ENCODE measurements at regions not wholly inside any gene's neighbourhood (a gene's known extent, or its start where the extent isn't known, plus 50 kb on each side); places are given as distances from the start of the nearest gene placed in this dataset.

- H2AFZ ChIP-seq (ENCODE audit: low read depth, low read length), result no peak overlapping the region
- H3K27me3 ChIP-seq (ENCODE audit: control insufficient read depth in 2 of 2, insufficient read depth in 2 of 2, low read length in 2 of 2), result no peaks in the 10 kb centered on the region
- H3K9me3 ChIP-seq (replicated peaks; ENCODE audit: control insufficient read depth, insufficient read depth, low read depth, low read length), result no peaks in the 10 kb centered on the region
- no peaks in the 10 kb centered on the region for H3K36me3 ChIP-seq (ENCODE audit: control insufficient read depth, insufficient read depth, low read length)
- in situ Hi-C loops (cut with MboI) (no loop called here), intact Hi-C loops (cut with micrococcal nuclease) (no loop called here)
- BruUV-seq (replicated peaks), result no TSS peak
- WGBS (ENCODE audit: insufficient coverage, low coverage, missing lambda C conversion rate), result 0% methylated on average over 1 of the region's 1 CpG
- no peaks in the 10 kb centered on the region for H3K4me1 ChIP-seq (replicated peaks in 1 of 2; ENCODE audit: control insufficient read depth in 2 of 2, insufficient read depth in 2 of 2, low read length in 2 of 2)
- no peaks in the 10 kb centered on the region for H4K20me1 ChIP-seq (replicated peaks; ENCODE audit: control insufficient read depth, insufficient read depth, low read length)
- no peak overlapping the region for H3K9ac ChIP-seq (ENCODE audit: insufficient read depth in 1 of 2, low read depth in 2 of 2, low read length in 2 of 2)
- ATAC-seq (no peak), FAIRE-seq (no peak), DNase-seq (ENCODE audit: extremely low read depth in 1 of 4, low spot score in 3 of 4) (no peak)
- CTCF ChIA-PET (ENCODE audit: low intra/inter-chr PET ratio), result no interaction called here
- POLR2A ChIA-PET, result no interaction called here
- H3K4me2 ChIP-seq (ENCODE audit: insufficient read depth, low read length), result no peak overlapping the region
- no peak overlapping the region for H3K27ac ChIP-seq (ENCODE audit: extremely low read depth, low read depth, low read length)
- H3K4me3 ChIP-seq, result no peak overlapping the region
- H3K9me1 ChIP-seq (ENCODE audit: control insufficient read depth, insufficient read depth, low read length), result no peaks in the 10 kb centered on the region
- no peaks in the 10 kb centered on the region for H3K79me2 ChIP-seq (ENCODE audit: control insufficient read depth, insufficient read depth, low read length)
- TF ChIP-seq SUPT5H (IDR thresholded peaks at IDR 0.05) (no peak), BHLHE40 (IDR thresholded peaks at IDR 0.05; ENCODE audit: low read length) (no peak), ZNF407 (IDR thresholded peaks at IDR 0.05; ENCODE audit: low read depth) (no peak), TAF1 (IDR thresholded peaks at IDR 0.05; ENCODE audit: control insufficient read depth, extremely low read depth, insufficient read depth, low read length, severe bottlenecking) (no peak), MYBL2 (IDR thresholded peaks at IDR 0.05; ENCODE audit: low read depth) (no peak), MYBL2 (CRISPR knock-in tag; IDR thresholded peaks at IDR 0.05; ENCODE audit: borderline replicate concordance) (no peak), ARID3A (IDR thresholded peaks at IDR 0.05; ENCODE audit: borderline replicate concordance, low read depth, low read length) (no peak), ZNF589 (CRISPR knock-in tag; IDR thresholded peaks at IDR 0.05; ENCODE audit: low read depth) (no peak), HSF4 (CRISPR knock-in tag; IDR thresholded peaks at IDR 0.05; ENCODE audit: borderline replicate concordance) (no peak), CTBP1 (IDR thresholded peaks at IDR 0.05; ENCODE audit: borderline replicate concordance) (no peak), RBM14 (IDR thresholded peaks at IDR 0.05; ENCODE audit: borderline replicate concordance, insufficient read depth, low read depth, low read length) (no peak), BRCA1 (IDR thresholded peaks at IDR 0.05) (no peak), BRCA1 (CRISPR knock-in tag; IDR thresholded peaks at IDR 0.05) (no peak), KHSRP (IDR thresholded peaks at IDR 0.05) (no peak)
Measured at GRCh38 chr2:75303227-75303626, 103.9 kb upstream of the TACR1 start.

All from K562 (cell line).